ENCODE measurements at regions not wholly inside any gene's neighbourhood (a gene's known extent, or its start where the extent isn't known, plus 50 kb on each side); places are given as distances from the start of the nearest gene placed in this dataset.

DNA sequence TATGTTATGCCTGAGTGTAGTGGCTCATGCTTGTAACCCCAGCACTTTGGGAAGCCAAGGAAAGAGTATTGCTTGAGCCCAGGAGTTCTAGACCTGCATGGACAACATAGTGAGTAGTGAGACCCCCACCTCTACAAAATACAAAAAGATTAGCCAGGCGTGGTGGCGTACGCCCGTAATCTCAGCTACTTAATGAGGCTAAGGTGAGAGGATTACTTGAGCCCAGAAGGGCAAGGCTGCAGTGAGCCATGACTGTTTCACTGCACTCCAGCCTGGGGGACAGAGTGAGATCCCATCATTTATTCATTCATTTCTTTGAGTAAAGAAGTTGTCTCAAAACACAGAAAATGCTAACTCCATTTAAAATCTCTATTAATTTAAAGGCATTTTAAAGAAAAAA lies 1061.6 kb downstream of the JRKL start:
- Histone ChIP-seq H3K79me2 (ENCODE audit: control insufficient read depth, insufficient read depth, low read length) (no peaks in the 10 kb centered on the region), H3K9ac (replicated peaks; ENCODE audit: extremely low read depth, insufficient read depth, low read length) (no peak overlapping the region), H2AFZ (ENCODE audit: low read depth, low read length) (no peak overlapping the region), H3K9me1 (replicated peaks; ENCODE audit: control insufficient read depth, extremely low read depth, insufficient read depth, low read length) (no peaks in the 10 kb centered on the region), H3K27ac (ENCODE audit: insufficient read depth, low read depth, low read length) (no peak overlapping the region), H3K4me2 (ENCODE audit: insufficient read depth, low read length) (no peak overlapping the region), H3K27me3 (ENCODE audit: control insufficient read depth in 2 of 2, insufficient read depth in 2 of 2, low read length in 2 of 2) (no peaks in the 10 kb centered on the region), H3K9me3 (replicated peaks; ENCODE audit: control insufficient read depth, insufficient read depth, low read length) (no peaks in the 10 kb centered on the region), H3K36me3 (ENCODE audit: control insufficient read depth in 2 of 2, extremely low read depth in 1 of 2, insufficient read depth in 2 of 2, low read length in 2 of 2) (no peaks in the 10 kb centered on the region), H4K20me1 (replicated peaks; ENCODE audit: control insufficient read depth, extremely low read depth, insufficient read depth, low read length) (no peaks in the 10 kb centered on the region), H3K4me1 (ENCODE audit: control insufficient read depth, extremely low read depth, insufficient read depth, low read length) (no peaks in the 10 kb centered on the region), H3K4me3 (replicated peaks in 1 of 3; ENCODE audit: insufficient read depth in 1 of 3, low read depth in 1 of 3, low read length in 3 of 3) (no peak overlapping the region)
- BruUV-seq (replicated peaks): no TSS peak
- intact Hi-C loops (cut with micrococcal nuclease) (no loop called here), dilution Hi-C loops (cut with MboI; ENCODE audit: extremely low pct_ligation_motif_present, low sequenced_read_pairs) (no loop called here)
- CTCF ChIA-PET: no interaction called here
- TF ChIP-seq, protein P1, sequence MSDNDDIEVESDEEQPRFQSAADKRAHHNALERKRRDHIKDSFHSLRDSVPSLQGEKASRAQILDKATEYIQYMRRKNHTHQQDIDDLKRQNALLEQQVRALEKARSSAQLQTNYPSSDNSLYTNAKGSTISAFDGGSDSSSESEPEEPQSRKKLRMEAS (IDR thresholded peaks at IDR 0.05; ENCODE audit: insufficient read depth, insufficient read length): no peak
- TF ChIP-seq JUN (IDR thresholded peaks at IDR 0.05; ENCODE audit: borderline replicate concordance, insufficient read depth, insufficient read length, low read depth) (no peak), POLR2AphosphoS5 (IDR thresholded peaks at IDR 0.05; ENCODE audit: insufficient read depth, low read depth, low read length) (no peak)
- POLR2A ChIA-PET: no interaction called here
- FAIRE-seq: no peak
- DNase-seq (ENCODE audit: low read depth, low spot score): no peak

DNA sequence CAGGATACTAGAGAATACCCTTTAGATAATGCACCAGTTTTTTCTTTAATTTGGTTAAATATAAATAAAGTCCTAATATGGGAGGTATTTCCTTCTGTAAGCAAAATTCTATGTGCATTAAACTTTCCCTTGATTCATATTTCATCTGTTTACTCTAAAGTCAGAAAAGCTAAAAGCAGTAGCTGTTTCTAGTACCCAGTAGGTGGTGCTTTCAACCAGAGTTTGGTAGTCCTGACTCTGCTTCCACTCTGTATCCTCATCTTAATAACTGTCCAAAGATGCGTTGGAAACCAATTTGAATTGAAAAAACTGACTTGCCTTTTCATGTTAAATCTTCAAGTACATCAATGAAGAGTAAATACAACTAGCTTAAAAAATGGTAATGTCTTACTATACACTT lies 1065.2 kb downstream of the JRKL start:
- no peak for FAIRE-seq
- Histone ChIP-seq H3K4me3 (replicated peaks in 1 of 3; ENCODE audit: insufficient read depth in 1 of 3, low read depth in 1 of 3, low read length in 3 of 3) (no peak overlapping the region), H3K4me1 (ENCODE audit: control insufficient read depth, extremely low read depth, insufficient read depth, low read length) (no peaks in the 10 kb centered on the region), H3K9me1 (replicated peaks; ENCODE audit: control insufficient read depth, extremely low read depth, insufficient read depth, low read length) (no peaks in the 10 kb centered on the region), H4K20me1 (replicated peaks; ENCODE audit: control insufficient read depth, extremely low read depth, insufficient read depth, low read length) (no peaks in the 10 kb centered on the region), H3K79me2 (ENCODE audit: control insufficient read depth, insufficient read depth, low read length) (no peaks in the 10 kb centered on the region), H3K36me3 (ENCODE audit: control insufficient read depth in 2 of 2, extremely low read depth in 1 of 2, insufficient read depth in 2 of 2, low read length in 2 of 2) (no peaks in the 10 kb centered on the region), H3K4me2 (ENCODE audit: insufficient read depth, low read length) (no peak overlapping the region), H2AFZ (ENCODE audit: low read depth, low read length) (no peak overlapping the region), H3K27ac (ENCODE audit: insufficient read depth, low read depth, low read length) (no peak overlapping the region), H3K27me3 (ENCODE audit: control insufficient read depth in 2 of 2, insufficient read depth in 2 of 2, low read length in 2 of 2) (no peaks in the 10 kb centered on the region), H3K9ac (replicated peaks; ENCODE audit: extremely low read depth, insufficient read depth, low read length) (no peak overlapping the region), H3K9me3 (replicated peaks; ENCODE audit: control insufficient read depth, insufficient read depth, low read length) (no peaks in the 10 kb centered on the region)
- ChIA-PET CTCF (interaction anchor here (0.5 to 3.0 kb wide), 6 partner anchors 10 to 1561 kb away, joined by 3 to 46 read pairs (median 6); no protein-coding TSS in a partner anchor), POLR2A (interaction anchor here (0.6 kb wide), 1 partner anchor 1021 kb away, joined by 4 read pairs; no protein-coding TSS in a partner anchor)
- dilution Hi-C loops (cut with MboI; ENCODE audit: extremely low pct_ligation_motif_present, low sequenced_read_pairs) (no loop called here), intact Hi-C loops (cut with micrococcal nuclease) (no loop called here)
- no peak for TF ChIP-seq POLR2AphosphoS5 (IDR thresholded peaks at IDR 0.05; ENCODE audit: insufficient read depth, low read depth, low read length)
- no peak for TF ChIP-seq EZH2 (IDR thresholded peaks at IDR 0.05; ENCODE audit: borderline replicate concordance, low read depth, low read length, severe bottlenecking)
- TF ChIP-seq, protein P2, sequence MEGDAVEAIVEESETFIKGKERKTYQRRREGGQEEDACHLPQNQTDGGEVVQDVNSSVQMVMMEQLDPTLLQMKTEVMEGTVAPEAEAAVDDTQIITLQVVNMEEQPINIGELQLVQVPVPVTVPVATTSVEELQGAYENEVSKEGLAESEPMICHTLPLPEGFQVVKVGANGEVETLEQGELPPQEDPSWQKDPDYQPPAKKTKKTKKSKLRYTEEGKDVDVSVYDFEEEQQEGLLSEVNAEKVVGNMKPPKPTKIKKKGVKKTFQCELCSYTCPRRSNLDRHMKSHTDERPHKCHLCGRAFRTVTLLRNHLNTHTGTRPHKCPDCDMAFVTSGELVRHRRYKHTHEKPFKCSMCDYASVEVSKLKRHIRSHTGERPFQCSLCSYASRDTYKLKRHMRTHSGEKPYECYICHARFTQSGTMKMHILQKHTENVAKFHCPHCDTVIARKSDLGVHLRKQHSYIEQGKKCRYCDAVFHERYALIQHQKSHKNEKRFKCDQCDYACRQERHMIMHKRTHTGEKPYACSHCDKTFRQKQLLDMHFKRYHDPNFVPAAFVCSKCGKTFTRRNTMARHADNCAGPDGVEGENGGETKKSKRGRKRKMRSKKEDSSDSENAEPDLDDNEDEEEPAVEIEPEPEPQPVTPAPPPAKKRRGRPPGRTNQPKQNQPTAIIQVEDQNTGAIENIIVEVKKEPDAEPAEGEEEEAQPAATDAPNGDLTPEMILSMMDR (IDR thresholded peaks at IDR 0.05; ENCODE audit: extremely low read depth in 1 of 2, insufficient read depth in 1 of 2, low read depth in 1 of 2, low read length in 2 of 2): peak in 1 of 2 donors; percentile 16
- DNase-seq (ENCODE audit: low read depth, low spot score): peak; percentile 16
- BruUV-seq (replicated peaks): no TSS peak

Data from endothelial cell of umbilical vein (primary cell).